ENCODE measurements at regions not wholly inside any gene's neighbourhood (a gene's known extent, or its start where the extent isn't known, plus 50 kb on each side); places are given as distances from the start of the nearest gene placed in this dataset.

- Histone ChIP-seq H3K23ac (ENCODE audit: insufficient read length, low read depth, low read length) (no peak overlapping the region), H2BK5ac (ENCODE audit: insufficient read length, low read length) (no peak overlapping the region), H3K9me3 (ENCODE audit: control insufficient read depth, low read depth, low read length) (no peaks in the 10 kb centered on the region), H3K9ac (ENCODE audit: extremely low read depth, insufficient read length, low read length) (no peak overlapping the region), H3K79me1 (ENCODE audit: insufficient read depth, low read depth, low read length, poor library complexity, severe bottlenecking) (no peaks in the 10 kb centered on the region), H4K8ac (replicated peaks; ENCODE audit: insufficient read length, low read depth, low read length) (no peak overlapping the region), H3K4me1 (ENCODE audit: insufficient read depth, low read length) (no peaks in the 10 kb centered on the region), H3K14ac (ENCODE audit: insufficient read depth, low read length) (no peak overlapping the region), H3K4me2 (ENCODE audit: insufficient read depth, insufficient read length, low read length) (no peak overlapping the region), H3K23me2 (ENCODE audit: insufficient read length, low read depth, low read length, poor library complexity, severe bottlenecking) (no peaks in the 10 kb centered on the region), H3K79me2 (ENCODE audit: insufficient read depth, low read length) (no peaks in the 10 kb centered on the region), H2BK120ac (ENCODE audit: low read depth, low read length, poor library complexity, severe bottlenecking) (no peak overlapping the region), H2BK12ac (ENCODE audit: insufficient read length, low read depth, low read length) (no peak overlapping the region), H4K5ac (ENCODE audit: insufficient read length, low read depth, low read length) (no peak overlapping the region), H4K20me1 (ENCODE audit: control insufficient read depth, insufficient read depth, insufficient read length) (no peaks in the 10 kb centered on the region), H2AK5ac (ENCODE audit: insufficient read length, low read length) (no peak overlapping the region), H2AFZ (ENCODE audit: low read length) (no peak overlapping the region), H3K27me3 (ENCODE audit: insufficient read depth, low read length) (no peaks in the 10 kb centered on the region), H3K56ac (ENCODE audit: insufficient read length, low read depth, low read length) (no peak overlapping the region), H3K18ac (ENCODE audit: insufficient read length, low read depth, low read length) (no peak overlapping the region), H2BK20ac (ENCODE audit: low read depth, low read length, poor library complexity, severe bottlenecking) (no peak overlapping the region), H2BK15ac (ENCODE audit: low read depth, low read length) (no peak overlapping the region), H4K91ac (ENCODE audit: insufficient read length, low read depth, low read length) (no peak overlapping the region), H3K4ac (ENCODE audit: low read depth, low read length) (no peak overlapping the region), H3K27ac (ENCODE audit: insufficient read length, low read depth, low read length) (no peak overlapping the region), H3T11ph (ENCODE audit: low read length) (no peak overlapping the region)
- Mint-ChIP-seq H3K4me3 (no peak overlapping the region), H3K27ac (no peak overlapping the region), H3K27me3 (ENCODE audit: low read depth) (peaks cover 22% of the 10 kb centered on the region), H3K36me3 (ENCODE audit: insufficient read depth in 1 of 3, low read depth in 3 of 3) (no peaks in the 10 kb centered on the region; a peak in 1 of 7 replicates), H3K9me3 (no peaks in the 10 kb centered on the region), H3K4me1 (peaks cover 7 to 20% of the 10 kb centered on the region in 2 experiments)
- no CpG with 5 or more reads among the region's 6 CpGs for WGBS (ENCODE audit: extremely low coverage, insufficient read length, low lambda C conversion rate)
- DNase-seq = peak; percentile 8
- TF ChIP-seq CTCF (conservative IDR thresholded peaks at IDR 0.05) = no peak
These were observed 175.3 kb upstream of the B3GAT1 start for GRCh38 chr11:134587345-134587744.
